HG02885 (cell line): ENCODE measurements at regions not wholly inside any gene's neighbourhood (a gene's known extent, or its start where the extent isn't known, plus 50 kb on each side); places are given as distances from the start of the nearest gene placed in this dataset.
"Not testable (repeated sequence)": the region's sequence is repeated elsewhere in the genome, so short reads cannot be mapped to it uniquely, and the experiment has no call there.

Experiments used
- ATAC-seq: cut with Tn5 transposase; IDR thresholded peaks from one replicate; pipeline ENCODE4 v1.9.1; 2021; ENCODE audit warnings: mild to moderate bottlenecking; ENCODE audit not compliant: unreplicated experiment, poor library complexity

- ATAC-seq, result no peak
Measured at GRCh38 chr12:63508543-63508942, 159.8 kb downstream of the DPY19L2 start.

DNA sequence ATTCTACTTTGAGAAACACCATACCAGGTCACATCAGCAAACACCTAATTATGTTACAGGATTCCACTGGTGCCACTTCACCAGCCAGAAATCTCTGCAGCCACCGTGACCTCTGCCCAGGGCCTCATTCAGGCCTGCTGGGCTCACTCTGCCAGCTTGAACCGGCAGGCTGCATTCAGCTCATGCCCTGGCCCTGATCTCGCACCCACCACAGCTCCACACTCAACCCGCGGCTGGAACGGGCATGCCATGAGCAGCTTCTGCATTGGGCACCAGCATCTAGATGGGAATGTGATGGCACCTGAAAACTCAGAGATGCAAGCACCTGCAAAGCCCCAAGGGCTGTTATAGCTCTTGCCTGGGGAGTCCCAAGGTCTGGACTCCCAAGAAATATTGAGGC lies 168.7 kb downstream of the DPY19L2 start:
- no peak for ATAC-seq

DNA sequence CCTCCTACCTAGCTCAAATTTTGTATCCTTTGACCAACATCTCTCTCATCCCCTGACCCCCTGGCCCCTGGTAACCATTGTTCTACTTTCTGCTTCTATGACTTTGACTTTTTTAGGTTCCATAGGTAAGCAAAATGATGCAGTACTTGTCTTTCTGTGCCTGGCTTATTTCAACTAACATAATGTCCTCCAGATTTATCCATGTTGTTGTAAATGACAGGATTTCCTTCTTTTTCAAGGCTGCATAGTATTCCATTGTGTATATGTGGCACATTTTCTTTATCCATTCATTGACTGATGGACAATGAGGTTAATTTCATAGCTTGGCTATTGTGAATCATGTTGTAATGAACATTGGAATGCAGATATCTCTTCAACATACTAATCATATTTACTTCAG lies 170.1 kb downstream of the DPY19L2 start:
- ATAC-seq, result no peak

DNA sequence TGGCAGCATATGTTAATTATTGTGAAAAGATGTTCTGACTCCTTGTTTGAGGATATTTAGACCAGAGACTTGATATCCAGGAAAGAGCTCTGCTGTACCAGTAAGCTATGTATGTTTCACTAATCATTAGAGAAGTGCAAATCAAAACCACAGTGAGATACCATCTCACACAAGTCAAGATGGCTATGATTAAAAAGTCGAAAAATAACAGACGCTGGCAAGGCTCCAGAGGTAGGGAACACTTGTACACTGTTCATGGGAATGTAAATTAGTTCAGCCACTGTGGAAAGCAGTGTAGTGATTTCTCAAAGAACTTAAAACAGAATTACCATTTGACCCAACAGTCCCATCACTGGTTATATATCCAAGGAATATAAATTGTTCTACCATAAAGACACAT lies 171.6 kb downstream of the DPY19L2 start:
- ATAC-seq, result no peak

- ATAC-seq, result no peak
Measured at GRCh38 chr12:63495974-63496373, 172.3 kb downstream of the DPY19L2 start.

DNA sequence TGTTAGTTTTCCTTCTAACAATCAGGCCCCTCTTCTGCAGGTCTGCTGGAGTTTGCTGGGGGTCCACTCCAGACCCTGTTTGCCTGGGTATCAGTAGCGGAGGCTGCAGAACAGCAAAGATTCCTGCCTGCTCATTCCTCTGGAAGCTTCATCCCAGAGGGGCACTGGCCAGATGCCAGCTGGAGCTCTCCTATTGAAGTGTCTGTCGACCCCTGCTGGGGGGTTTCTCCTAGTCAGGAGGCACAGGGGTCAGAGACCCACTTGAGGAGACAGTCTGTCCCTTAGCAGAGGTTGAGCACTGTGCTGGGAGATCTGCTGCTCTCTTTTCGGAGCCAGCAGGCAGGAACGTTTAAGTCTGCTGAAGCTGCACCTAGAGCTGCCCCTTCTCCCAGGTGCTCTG lies 174.9 kb downstream of the DPY19L2 start:
- ATAC-seq, result not testable (repeated sequence)

DNA sequence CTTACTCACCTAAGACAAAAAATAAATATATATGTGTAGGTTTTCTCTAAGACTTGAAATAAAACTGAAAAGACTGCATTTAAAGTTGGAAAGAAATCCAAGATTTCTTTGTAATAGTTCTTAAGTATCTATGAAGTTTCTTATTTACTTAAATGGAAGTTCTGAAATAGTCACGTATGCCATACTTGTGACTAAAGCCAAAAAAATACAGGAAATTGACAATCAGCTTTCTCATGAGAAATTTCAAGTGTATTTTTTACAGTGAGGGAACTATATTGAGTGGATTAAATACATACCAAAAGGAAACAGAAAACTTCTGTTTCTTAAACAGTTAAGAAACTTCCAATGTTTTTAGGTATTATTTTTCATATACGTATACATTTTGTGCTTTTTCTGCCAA lies 188.1 kb downstream of the DPY19L2 start:
- ATAC-seq, result no peak

DNA sequence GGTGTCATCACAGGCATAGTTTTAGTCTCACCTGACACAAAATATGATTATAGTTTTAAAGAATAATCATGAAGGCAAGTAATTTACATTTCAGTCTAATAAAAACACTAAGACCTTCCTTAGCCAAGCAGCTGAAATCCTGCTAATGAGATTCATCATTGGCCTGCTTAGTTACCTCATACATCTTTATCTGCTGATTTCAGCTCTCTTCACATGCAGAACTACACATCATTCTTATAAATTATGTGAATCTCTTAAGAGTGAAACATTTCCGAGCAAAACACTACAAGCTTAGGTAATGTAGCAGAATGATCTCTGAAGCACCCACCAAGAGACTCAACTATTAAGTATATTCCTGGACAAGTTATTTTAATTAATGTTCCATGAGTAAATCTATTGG lies 198.1 kb downstream of the DPY19L2 start:
- ATAC-seq, result no peak

DNA sequence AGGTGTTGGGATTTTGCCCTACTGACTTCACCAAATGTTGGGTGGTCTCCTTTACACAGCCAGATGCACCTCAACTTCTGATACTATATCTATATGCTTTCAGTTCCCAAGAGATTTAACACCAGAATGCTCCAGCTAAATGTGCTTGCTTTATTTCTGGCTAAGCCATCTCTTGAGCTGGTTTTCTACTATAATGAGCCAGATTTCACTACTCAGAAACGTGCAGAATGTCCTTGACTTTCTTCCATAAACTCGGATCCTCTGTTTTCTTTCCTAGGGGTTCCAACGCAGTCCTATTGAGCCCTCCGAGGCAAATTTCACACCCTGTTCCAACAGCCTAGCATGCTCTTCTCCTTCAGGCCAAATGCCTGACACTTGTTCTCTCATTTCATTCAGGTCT lies 200.3 kb downstream of the DPY19L2 start:
- no peak for ATAC-seq

GRCh38 chr12:63457857-63458256 lies 210.4 kb downstream of the DPY19L2 start:
- no peak for ATAC-seq

- ATAC-seq, result no peak
Measured at GRCh38 chr12:63457428-63457827, 210.9 kb downstream of the DPY19L2 start.

GRCh38 chr12:63450816-63451215 lies 217.5 kb downstream of the DPY19L2 start:
- ATAC-seq, result no peak

DNA sequence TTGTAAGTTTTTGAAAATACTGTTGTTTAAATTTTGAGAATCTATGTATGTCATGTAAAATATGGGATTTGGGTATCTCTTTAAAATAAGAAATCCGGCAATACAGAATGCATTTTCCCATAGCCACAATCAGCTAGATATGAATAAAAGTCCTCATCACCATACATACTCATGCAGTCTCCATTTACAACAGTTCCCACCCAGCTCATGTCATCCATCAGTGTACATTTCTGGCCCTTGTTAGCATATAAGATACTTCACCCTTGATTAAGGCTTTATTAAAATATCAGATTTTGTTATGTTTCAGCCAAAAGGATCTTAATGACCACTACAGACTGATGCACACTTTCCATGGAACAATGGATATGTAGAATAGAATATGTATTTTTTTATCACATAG lies 218.0 kb downstream of the DPY19L2 start:
- no peak for ATAC-seq

DNA sequence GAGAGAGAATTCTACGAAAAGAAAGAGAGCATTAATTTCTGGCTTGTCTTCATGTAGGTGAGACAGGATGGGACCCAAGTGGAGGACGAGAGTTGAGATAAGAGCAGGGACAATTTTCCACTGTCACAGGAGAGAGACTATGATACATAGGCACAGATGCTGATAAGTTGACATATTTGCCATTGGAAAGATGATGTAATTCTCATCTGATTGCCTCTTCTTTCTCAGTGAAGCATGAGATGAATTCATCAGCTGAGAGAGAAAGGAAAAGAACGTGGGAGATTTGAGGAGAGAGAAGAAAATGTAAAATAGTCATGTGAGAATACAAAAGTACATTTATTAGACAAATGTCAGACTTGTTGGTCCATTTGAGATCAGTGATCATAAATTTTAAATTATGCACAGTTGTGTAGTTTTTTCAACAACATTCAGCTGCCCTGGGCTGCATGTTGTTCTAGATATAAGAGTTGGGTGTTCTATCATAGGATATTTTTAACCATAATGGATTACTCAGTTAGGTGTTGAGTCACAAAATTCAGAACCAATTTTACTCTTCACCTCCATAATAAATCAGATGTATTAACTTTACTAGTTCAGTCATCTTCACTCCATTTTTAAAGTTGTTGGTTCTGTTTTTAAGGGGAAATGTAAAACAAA lies 222.9 kb downstream of the DPY19L2 start:
- ATAC-seq, result no peak

DNA sequence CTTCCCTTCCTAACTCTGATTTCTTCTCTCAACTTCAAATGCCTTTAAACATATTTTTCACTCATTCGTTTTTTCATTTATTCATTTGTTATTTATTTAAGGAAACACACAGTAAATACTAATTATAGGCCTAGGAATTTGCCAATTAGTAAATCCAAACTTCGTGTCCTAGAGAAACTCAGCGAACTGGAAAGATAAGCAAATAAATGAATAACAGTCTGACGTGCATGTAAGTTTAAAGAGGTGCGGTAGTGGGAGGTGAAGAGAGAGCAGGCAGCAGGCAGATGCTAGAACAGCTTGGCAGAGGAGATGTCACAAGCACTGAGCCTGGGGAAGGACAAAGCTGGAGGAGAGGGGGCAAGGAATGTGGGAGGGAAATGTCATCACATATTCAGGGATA lies 228.2 kb downstream of the DPY19L2 start:
- no peak for ATAC-seq

- ATAC-seq, result not testable (repeated sequence)
Measured at GRCh38 chr12:63434384-63434783, 233.9 kb downstream of the DPY19L2 start.

- not testable (repeated sequence) for ATAC-seq
Measured at GRCh38 chr12:63427969-63428368, 240.3 kb downstream of the DPY19L2 start.

DNA sequence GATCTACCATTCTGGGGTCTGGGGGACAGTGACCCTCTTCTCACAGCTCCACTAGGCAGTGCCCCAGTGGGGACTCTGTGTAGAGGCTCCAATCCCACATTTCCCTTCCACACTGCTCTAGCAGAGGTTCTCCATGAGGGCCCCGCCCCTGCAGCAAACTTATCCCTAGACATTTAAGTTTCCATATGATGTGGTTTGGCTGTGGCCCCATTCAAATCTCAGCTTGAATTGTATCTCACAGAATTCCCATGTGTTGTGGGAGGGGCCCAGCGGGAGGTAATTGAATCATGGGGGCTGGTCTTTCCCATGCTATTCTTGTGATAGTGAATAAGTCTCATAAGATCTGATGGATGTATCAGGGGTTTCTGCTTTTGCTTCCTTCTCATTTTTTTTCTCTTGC lies 241.3 kb downstream of the DPY19L2 start:
- not testable (repeated sequence) for ATAC-seq

DNA sequence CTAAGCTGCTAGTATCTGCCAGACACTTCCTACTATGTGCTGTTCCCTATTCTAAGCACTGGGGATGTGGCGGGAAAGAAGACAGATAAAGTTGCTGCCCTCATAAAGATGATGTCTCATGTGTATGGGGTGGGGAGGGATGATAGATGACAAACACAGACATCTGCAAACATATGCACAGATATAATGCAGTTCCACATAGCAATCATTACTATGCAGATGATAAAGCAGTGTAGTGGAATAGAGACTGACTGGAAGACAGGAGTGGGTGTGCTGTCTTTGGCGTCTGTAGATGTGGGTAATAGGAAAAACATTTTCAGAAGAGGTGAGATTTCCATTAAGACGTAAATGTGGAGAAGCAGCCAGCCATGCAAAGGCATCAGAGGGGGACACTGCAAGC lies 243.6 kb downstream of the DPY19L2 start:
- ATAC-seq, result no peak

DNA sequence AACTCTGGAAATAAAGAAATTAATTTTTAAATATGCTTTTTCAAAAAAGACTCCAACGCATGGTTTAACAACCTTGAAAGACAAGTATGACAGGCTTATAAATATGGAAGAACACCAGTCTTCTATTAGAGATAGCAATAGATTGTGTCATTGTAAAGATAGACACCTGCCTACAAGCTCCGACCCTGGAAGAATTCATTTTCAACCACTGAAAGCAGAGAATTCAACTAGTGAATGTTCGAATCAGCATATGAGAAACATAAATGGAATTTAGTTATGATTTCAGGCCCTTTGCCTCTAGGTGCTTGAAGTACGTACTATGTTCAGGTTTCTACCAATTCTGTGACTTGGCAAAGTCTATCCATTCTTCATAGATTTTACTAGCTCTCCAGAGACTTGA lies 244.5 kb downstream of the DPY19L2 start:
- no peak for ATAC-seq

DNA sequence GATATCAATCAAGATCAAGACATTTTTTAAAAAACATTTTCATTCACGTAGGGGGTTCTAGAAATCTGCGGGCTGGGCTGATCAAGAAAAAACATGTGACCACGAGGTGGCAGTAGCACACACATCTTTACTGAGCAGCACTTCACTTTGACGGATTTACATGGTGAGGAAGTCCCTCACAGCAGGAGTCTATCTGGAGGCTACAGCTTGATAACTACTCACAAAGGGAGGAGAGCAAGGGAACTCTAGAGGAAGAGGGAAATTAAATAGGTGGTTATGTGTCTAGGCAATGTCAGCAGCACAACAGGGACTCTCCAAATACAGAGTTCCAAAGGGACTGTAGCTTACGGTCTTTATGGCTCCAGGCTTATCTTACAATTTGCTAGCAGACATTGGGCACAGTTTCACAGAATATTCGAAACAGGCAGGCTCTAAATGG lies 248.1 kb downstream of the DPY19L2 start:
- ATAC-seq, result peak; percentile 97

DNA sequence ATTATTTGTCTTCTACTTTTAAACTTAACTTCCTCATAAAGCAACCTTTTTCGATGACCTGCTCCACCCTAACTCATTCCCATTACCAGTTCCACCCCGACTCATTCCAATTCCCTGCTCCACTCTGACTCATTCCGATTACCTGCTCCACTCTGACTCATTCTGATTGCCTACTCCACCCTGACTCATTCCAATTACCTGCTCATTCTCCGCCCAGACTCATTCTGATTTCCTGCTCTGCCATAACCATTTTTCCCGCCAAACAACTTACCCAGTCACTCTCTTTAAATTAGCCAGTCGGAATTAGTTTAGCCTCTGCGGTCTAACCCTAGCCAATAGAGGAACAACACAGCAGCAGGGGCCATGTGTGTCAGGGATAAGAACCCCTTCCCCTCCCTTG lies 249.1 kb downstream of the DPY19L2 start:
- ATAC-seq, result no peak

GRCh38 chr12:63416788-63417187 lies 251.5 kb downstream of the DPY19L2 start:
- ATAC-seq, result no peak
